Neural progenitor cell (in vitro differentiated cells): ENCODE measurements at regions not wholly inside any gene's neighbourhood (a gene's known extent, or its start where the extent isn't known, plus 50 kb on each side); places are given as distances from the start of the nearest gene placed in this dataset.
"Not testable (repeated sequence)": the region's sequence is repeated elsewhere in the genome, so short reads cannot be mapped to it uniquely, and the experiment has no call there.

Experiments
- CTCF ChIP-seq: fragments of 200-600 bp; sonication (generic); IDR thresholded peaks from 2 replicates; pipeline ENCODE4 v1.5.1; 2017; ENCODE audit warnings: antibody characterized with exemption, mild to moderate bottlenecking
- EZH2phosphoT487 ChIP-seq: fragments of 200-600 bp; sonication (generic); IDR thresholded peaks from 2 replicates; pipeline ENCODE4 v1.6.1; 2017; ENCODE audit warnings: antibody characterized with exemption

GRCh38 chr15:35245681-35246080, 160.6 kb upstream of the NANOGP8 start:
- TF ChIP-seq CTCF, EZH2phosphoT487: not testable (repeated sequence)
